ENCODE measurements at regions not wholly inside any gene's neighbourhood (a gene's known extent, or its start where the extent isn't known, plus 50 kb on each side); places are given as distances from the start of the nearest gene placed in this dataset.

- Histone ChIP-seq H3K27ac (no peak overlapping the region), H3K4me1 (no peaks in the 10 kb centered on the region), H3K36me3 (ENCODE audit: insufficient read depth in 1 of 2, low read depth in 1 of 2) (no peaks in the 10 kb centered on the region), H3K27me3 (ENCODE audit: insufficient read depth in 3 of 3, low read length in 2 of 3) (no peaks in the 10 kb centered on the region), H3K4me3 (no peak overlapping the region), H3K9me3 (no peaks in the 10 kb centered on the region)
- DNase-seq (no peak), ATAC-seq (no peak)
- intact Hi-C loops (cut with DNase I) = no loop called here
- TF ChIP-seq CTCF (IDR thresholded peaks at IDR 0.05) = no peak
- WGBS, 3 donors = 74 to 76% (median 75%) methylated on average over 4 of the region's 4 CpGs
These were observed 156.0 kb upstream of the SALL1 start for GRCh38 chr16:51306886-51307595.

- 56 to 72% (median 59%) methylated on average over 3 of the region's 3 CpGs for WGBS, 3 donors
- intact Hi-C loops (cut with DNase I) = no loop called here
These were observed 155.0 kb upstream of the SALL1 start for GRCh38 chr16:51306116-51306515.

GRCh38 chr16:51305337-51305736 is 154.3 kb upstream of the SALL1 start:
- DNase-seq (no peak), ATAC-seq (no peak)
- no peak overlapping the region for H3K4me3 ChIP-seq
- TF ChIP-seq CTCF (IDR thresholded peaks at IDR 0.05) = no peak
- no peaks in the 10 kb centered on the region for H3K4me1 ChIP-seq
- no peaks in the 10 kb centered on the region for H3K36me3 ChIP-seq (ENCODE audit: insufficient read depth in 1 of 2, low read depth in 1 of 2)
- WGBS, 3 donors = 81 to 88% (median 84%) methylated on average over 2 of the region's 2 CpGs
- no peak overlapping the region for H3K27ac ChIP-seq
- H3K27me3 ChIP-seq (ENCODE audit: insufficient read depth in 3 of 3, low read length in 2 of 3) = no peaks in the 10 kb centered on the region
- intact Hi-C loops (cut with DNase I) = no loop called here
- H3K9me3 ChIP-seq = no peaks in the 10 kb centered on the region

More at GRCh38 chr16:51306116-51306515, 155.0 kb upstream of the SALL1 start:
- Histone ChIP-seq H3K4me3 (no peak overlapping the region), H3K27me3 (ENCODE audit: insufficient read depth in 3 of 3, low read length in 2 of 3) (no peaks in the 10 kb centered on the region), H3K27ac (no peak overlapping the region), H3K4me1 (no peaks in the 10 kb centered on the region), H3K9me3 (no peaks in the 10 kb centered on the region), H3K36me3 (ENCODE audit: insufficient read depth in 1 of 2, low read depth in 1 of 2) (no peaks in the 10 kb centered on the region)
- ATAC-seq (no peak), DNase-seq (no peak)
- TF ChIP-seq CTCF (IDR thresholded peaks at IDR 0.05) = no peak

GRCh38 chr16:51302042-51302441 is 151.0 kb upstream of the SALL1 start:
- WGBS, 3 donors = 86 to 97% (median 94%) methylated on average over 1 of the region's 1 CpG
- Histone ChIP-seq H3K36me3 (ENCODE audit: insufficient read depth in 1 of 2, low read depth in 1 of 2) (no peaks in the 10 kb centered on the region), H3K27me3 (ENCODE audit: insufficient read depth in 3 of 3, low read length in 2 of 3) (no peaks in the 10 kb centered on the region), H3K4me1 (no peaks in the 10 kb centered on the region), H3K4me3 (no peak overlapping the region), H3K27ac (no peak overlapping the region), H3K9me3 (no peaks in the 10 kb centered on the region)
- intact Hi-C loops (cut with DNase I) = no loop called here
- ATAC-seq (no peak), DNase-seq (no peak)
- no peak for TF ChIP-seq CTCF (IDR thresholded peaks at IDR 0.05)

GRCh38 chr16:51298800-51299199 is 147.7 kb upstream of the SALL1 start:
- Histone ChIP-seq H3K27me3 (ENCODE audit: insufficient read depth in 3 of 3, low read length in 2 of 3) (no peaks in the 10 kb centered on the region), H3K27ac (no peak overlapping the region), H3K9me3 (no peaks in the 10 kb centered on the region), H3K4me3 (no peak overlapping the region), H3K4me1 (no peaks in the 10 kb centered on the region), H3K36me3 (ENCODE audit: insufficient read depth in 1 of 2, low read depth in 1 of 2) (no peaks in the 10 kb centered on the region)
- WGBS, 3 donors = 88 to 97% (median 97%) methylated on average over 1 of the region's 1 CpG
- ATAC-seq (no peak), DNase-seq (no peak)
- intact Hi-C loops (cut with DNase I) = no loop called here
- no peak for TF ChIP-seq CTCF (IDR thresholded peaks at IDR 0.05)

Measured in psoas muscle (tissue), 7 donors.